A549 (cell line): ENCODE measurements at regions not wholly inside any gene's neighbourhood (a gene's known extent, or its start where the extent isn't known, plus 50 kb on each side); places are given as distances from the start of the nearest gene placed in this dataset.

ENCODE experiments used
- ATAC-seq, 2 experiments: fragments of 200-7000 bp in 1 of 2; fragments of >200 bp in 1 of 2; cut with Nextera tagmentation in 1 of 2; cut with Tn5 transposase in 1 of 2; 3 replicates each; pipeline versions ENCODE4 v1.8.0 to v1.9.1; 2018 to 2020; ENCODE audit warnings: mild to moderate bottlenecking in 1 of 2, moderate library complexity in 1 of 2
- CTCF ChIA-PET: fragments of 300-600 bp; sonication (Branson Sonifier 250); formaldehyde crosslinking; extraction: SDS; loops from one replicate; lab custom pipeline; 2021; ENCODE audit warnings: antibody characterized with exemption, inconsistent platforms; lab: Yijun Ruan, JAX
- POLR2A ChIA-PET: fragments of 350-600 bp; formaldehyde crosslinking; extraction: SDS; loops from one replicate; lab custom pipeline; 2021; ENCODE audit warnings: antibody characterized with exemption, inconsistent platforms; lab: Yijun Ruan, JAX
- DNase-seq, 2 experiments: peaks; one replicate each; pipeline versions ENCODE4 v3.0.0 to v3.0.0-alpha.2; 2011 to 2016; ENCODE audit warnings: low read depth in 1 of 2, low spot score in 1 of 2
- FAIRE-seq: peaks from 2 replicates; lab custom pipeline; 2011; peaks lifted over from hg19 to GRCh38; lab: Jason Lieb, UNC
- H3K27ac ChIP-seq, 2 experiments: fragments of >200 bp; sonication (Bioruptor Twin); formaldehyde crosslinking; 3 replicates each; pipeline ENCODE4 v1.5.1; 2016 to 2017
- H3K4me1 ChIP-seq: fragments of >200 bp; sonication (Bioruptor Twin); formaldehyde crosslinking; 3 replicates; pipeline ENCODE4 v1.6.1; 2016
- H3K4me2 ChIP-seq: fragments of >200 bp; sonication (Bioruptor Twin); formaldehyde crosslinking; 3 replicates; pipeline ENCODE4 v1.6.1; 2016
- H3K4me3 ChIP-seq: fragments of >200 bp; sonication (Bioruptor Twin); formaldehyde crosslinking; 3 replicates; pipeline ENCODE4 v1.5.1; 2016
- H3K9me3 ChIP-seq: fragments of >200 bp; sonication (Bioruptor Twin); formaldehyde crosslinking; 3 replicates; pipeline ENCODE4 v1.6.1; 2016
- BCL3 ChIP-seq: fragments of >200 bp; sonication (Bioruptor Twin); formaldehyde crosslinking; IDR thresholded peaks from 3 replicates; pipeline ENCODE4 v1.6.1; 2016
- BHLHE40 ChIP-seq: IDR thresholded peaks from 2 replicates; pipeline ENCODE4 v1.6.1; 2012; ENCODE audit warnings: low read depth, low read length, inconsistent platforms
- CBX2 ChIP-seq: fragments of 200-600 bp; sonication (generic); IDR thresholded peaks from 2 replicates; pipeline ENCODE4 v1.6.1; 2016; ENCODE audit warnings: low read depth, mild to moderate bottlenecking, borderline replicate concordance
- CTCF ChIP-seq: fragments of >200 bp; sonication (Bioruptor Twin); formaldehyde crosslinking; IDR thresholded peaks from 3 replicates; pipeline ENCODE4 v1.5.1; 2016
- FOSB ChIP-seq: fragments of 250-450 bp; sonication (Bioruptor Pico); IDR thresholded peaks from 2 replicates; pipeline ENCODE4 v1.5.0; 2020; ENCODE audit warnings: mild to moderate bottlenecking, moderate library complexity
- FOXS1 ChIP-seq: fragments of 250-450 bp; sonication (Bioruptor Pico); IDR thresholded peaks from 2 replicates; pipeline ENCODE4 v1.5.0; 2020; ENCODE audit warnings: mild to moderate bottlenecking, moderate library complexity
- GATA3 ChIP-seq: IDR thresholded peaks from 2 replicates; pipeline ENCODE4 v1.6.1; 2012; ENCODE audit warnings: borderline replicate concordance
- HES2 ChIP-seq: fragments of >200 bp; sonication (Bioruptor Twin); formaldehyde crosslinking; IDR thresholded peaks from 2 replicates; pipeline ENCODE4 v1.6.1; 2016
- HEYL ChIP-seq: fragments of 250-450 bp; sonication (Bioruptor Pico); IDR thresholded peaks from 2 replicates; pipeline ENCODE4 v1.8.0; 2021; ENCODE audit warnings: mild to moderate bottlenecking, moderate library complexity
- HOXA7 ChIP-seq: fragments of 250-450 bp; sonication (Bioruptor Pico); IDR thresholded peaks from 2 replicates; pipeline ENCODE4 v1.5.0; 2020; ENCODE audit warnings: mild to moderate bottlenecking, moderate library complexity
- HOXB13 ChIP-seq: fragments of 250-450 bp; sonication (Bioruptor Pico); IDR thresholded peaks from 2 replicates; pipeline ENCODE4 v1.5.0; 2020; ENCODE audit warnings: low read depth, mild to moderate bottlenecking, moderate library complexity
- HOXB5 ChIP-seq: fragments of 250-450 bp; sonication (Bioruptor Pico); IDR thresholded peaks from 2 replicates; pipeline ENCODE4 v1.5.0; 2020; ENCODE audit warnings: mild to moderate bottlenecking, moderate library complexity
- JUNB ChIP-seq: fragments of >200 bp; sonication (Bioruptor Twin); formaldehyde crosslinking; IDR thresholded peaks from 2 replicates; pipeline ENCODE4 v1.6.1; 2016
- KDM1A ChIP-seq: fragments of 200-600 bp; sonication (generic); IDR thresholded peaks from 2 replicates; pipeline ENCODE4 v1.6.1; 2016; ENCODE audit warnings: low read depth, mild to moderate bottlenecking
- KDM5A ChIP-seq: fragments of 200-600 bp; sonication (generic); IDR thresholded peaks from 2 replicates; pipeline ENCODE4 v1.6.1; 2016; ENCODE audit warnings: antibody characterized with exemption, mild to moderate bottlenecking
- MAX ChIP-seq: IDR thresholded peaks from 2 replicates; pipeline ENCODE4 v1.6.1; 2012
- NFE2L2 ChIP-seq: fragments of 150-350 bp; conservative IDR thresholded peaks from 2 replicates; pipeline ENCODE4 v1.6.1; 2014; ENCODE audit warnings: low read length
- NPAS2 ChIP-seq: fragments of 250-450 bp; sonication (Bioruptor Pico); IDR thresholded peaks from 2 replicates; pipeline ENCODE4 v1.8.0; 2022; ENCODE audit warnings: mild to moderate bottlenecking, moderate library complexity, borderline replicate concordance
- PHF8 ChIP-seq: fragments of 200-600 bp; sonication (generic); IDR thresholded peaks from 2 replicates; pipeline ENCODE4 v1.6.1; 2016; ENCODE audit warnings: low read depth, mild to moderate bottlenecking, antibody characterized with exemption, moderate library complexity, borderline replicate concordance
- RAD21 ChIP-seq, 2 experiments: fragments of >200 bp in 1 of 2; sonication (Bioruptor Twin) in 1 of 2; formaldehyde crosslinking in 1 of 2; IDR thresholded peaks in 1 of 2; conservative IDR thresholded peaks in 1 of 2; 2 replicates in 1 of 2; 3 replicates in 1 of 2; pipeline ENCODE4 v1.6.1; 2012 to 2018; ENCODE audit warnings: inconsistent platforms in 1 of 2
- SMC3 ChIP-seq: fragments of >200 bp; sonication (Bioruptor Twin); formaldehyde crosslinking; IDR thresholded peaks from 3 replicates; pipeline ENCODE4 v1.6.1; 2018; ENCODE audit warnings: inconsistent platforms
- SREBF2 ChIP-seq: fragments of 450-650 bp; IDR thresholded peaks from 2 replicates; pipeline ENCODE4 v1.6.1; 2014; ENCODE audit warnings: mild to moderate bottlenecking, moderate library complexity
- USF2 ChIP-seq: fragments of 450-650 bp; IDR thresholded peaks from 2 replicates; pipeline ENCODE4 v1.6.1; 2014; ENCODE audit warnings: antibody characterized with exemption
- ZFP36 ChIP-seq: fragments of 450-650 bp; IDR thresholded peaks from 2 replicates; pipeline ENCODE4 v1.6.1; 2014; ENCODE audit warnings: borderline replicate concordance; ENCODE audit not compliant: partially characterized antibody
- WGBS: methylation state at CpG from one replicate; pipeline ENCODE4 v1.1.6; 2017; ENCODE audit errors: missing lambda C conversion rate; 5-methylcytosine and 5-hydroxymethylcytosine counted together

- ATAC-seq (no peak), DNase-seq (no peak), FAIRE-seq (no peak)
- Histone ChIP-seq H3K4me3 (no peak overlapping the region), H3K9me3 (no peaks in the 10 kb centered on the region), H3K4me1 (no peaks in the 10 kb centered on the region), H3K4me2 (no peak overlapping the region), H3K27ac (no peak overlapping the region)
- 80% methylated on average over 35 of the region's 35 CpGs for WGBS
- TF ChIP-seq MAX (no peak), CTCF (no peak), HOXB13 (CRISPR knock-in tag) (no peak), HOXB5 (no peak), GATA3 (no peak), SREBF2 (no peak), PHF8 (no peak), JUNB (no peak), RAD21 (conservative IDR thresholded peaks at IDR 0.05 in 1 of 2, IDR thresholded peaks at IDR 0.05 in 1 of 2) (no peak), HEYL (CRISPR knock-in tag) (no peak), FOXS1 (CRISPR knock-in tag) (no peak), NPAS2 (CRISPR knock-in tag) (no peak), HOXA7 (CRISPR knock-in tag) (no peak)
- ChIA-PET POLR2A (no interaction called here), CTCF (no interaction called here)
These were observed 177.3 kb upstream of the CDKN3 start for GRCh38 chr14:54219261-54220070.

- POLR2A ChIA-PET, result no interaction called here
- TF ChIP-seq NPAS2 (CRISPR knock-in tag), result no peak
- no peak for TF ChIP-seq GATA3
- no peak for TF ChIP-seq FOSB (CRISPR knock-in tag)
- no peak for TF ChIP-seq SMC3
- TF ChIP-seq HES2, result no peak
- TF ChIP-seq USF2, result no peak
- TF ChIP-seq RAD21 (conservative IDR thresholded peaks at IDR 0.05 in 1 of 2, IDR thresholded peaks at IDR 0.05 in 1 of 2), result no peak
- no peak for TF ChIP-seq SREBF2
- no peak for TF ChIP-seq PHF8
- TF ChIP-seq KDM1A, result no peak
- TF ChIP-seq HOXB13 (CRISPR knock-in tag), result no peak
- TF ChIP-seq BHLHE40, result no peak
- TF ChIP-seq ZFP36, result no peak
- TF ChIP-seq CTCF, result no peak
- no peak for TF ChIP-seq KDM5A
- no peak for TF ChIP-seq BCL3
- no peak for TF ChIP-seq FOXS1 (CRISPR knock-in tag)
- no peak for TF ChIP-seq HEYL (CRISPR knock-in tag)
- TF ChIP-seq CBX2, result no peak
- TF ChIP-seq NFE2L2, result no peak
- TF ChIP-seq, all 56 proteins: peak for 0
- H3K27ac ChIP-seq, result no peak overlapping the region
- no peaks in the 10 kb centered on the region for H3K4me1 ChIP-seq
- WGBS, result 89% methylated on average over 26 of the region's 28 CpGs
- FAIRE-seq, result no peak
- CTCF ChIA-PET, result interaction anchor here (0.7 to 1.7 kb wide), 3 partner anchors 10 to 109 kb away, joined by 4 to 5 read pairs (median 4); no protein-coding TSS in a partner anchor
- no peaks in the 10 kb centered on the region for H3K9me3 ChIP-seq
- no peak overlapping the region for H3K4me2 ChIP-seq
- no peak for ATAC-seq
- DNase-seq, result no peak
- no peak overlapping the region for H3K4me3 ChIP-seq
These were observed 176.6 kb upstream of the CDKN3 start for GRCh38 chr14:54220071-54220703.
